ENCODE measurements at regions not wholly inside any gene's neighbourhood (a gene's known extent, or its start where the extent isn't known, plus 50 kb on each side); places are given as distances from the start of the nearest gene placed in this dataset.

DNA sequence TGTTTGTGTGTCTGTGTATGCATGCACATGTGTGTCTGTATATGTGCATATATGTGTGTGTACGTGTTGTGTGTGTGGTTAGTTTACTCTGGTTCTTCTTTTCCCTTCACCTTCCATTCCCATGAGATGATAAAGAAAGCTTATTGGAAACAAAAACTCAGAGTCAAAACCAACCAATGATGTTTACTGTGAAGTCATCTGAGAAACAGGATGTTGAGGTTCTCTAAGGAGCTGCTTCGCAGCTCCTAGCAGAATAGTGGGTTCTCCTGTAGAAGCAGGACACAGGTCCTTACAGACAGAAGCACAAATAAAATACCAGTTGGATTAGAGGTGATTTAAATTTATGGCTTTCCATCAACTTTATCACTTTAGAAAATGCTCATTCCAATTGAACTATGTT is 256.1 kb upstream of the PLET1 start:
- no peak for TF ChIP-seq CTBP1 (IDR thresholded peaks at IDR 0.05; ENCODE audit: borderline replicate concordance)
- TF ChIP-seq ELF4 (IDR thresholded peaks at IDR 0.05) = no peak
- TF ChIP-seq FOXM1 (IDR thresholded peaks at IDR 0.05; ENCODE audit: borderline replicate concordance) = no peak
- no peak for TF ChIP-seq SUZ12 (IDR thresholded peaks at IDR 0.05)
- no peak for TF ChIP-seq ZNF384 (IDR thresholded peaks at IDR 0.05)
- TF ChIP-seq SP1 (IDR thresholded peaks at IDR 0.05) = no peak
- TF ChIP-seq, protein P1, sequence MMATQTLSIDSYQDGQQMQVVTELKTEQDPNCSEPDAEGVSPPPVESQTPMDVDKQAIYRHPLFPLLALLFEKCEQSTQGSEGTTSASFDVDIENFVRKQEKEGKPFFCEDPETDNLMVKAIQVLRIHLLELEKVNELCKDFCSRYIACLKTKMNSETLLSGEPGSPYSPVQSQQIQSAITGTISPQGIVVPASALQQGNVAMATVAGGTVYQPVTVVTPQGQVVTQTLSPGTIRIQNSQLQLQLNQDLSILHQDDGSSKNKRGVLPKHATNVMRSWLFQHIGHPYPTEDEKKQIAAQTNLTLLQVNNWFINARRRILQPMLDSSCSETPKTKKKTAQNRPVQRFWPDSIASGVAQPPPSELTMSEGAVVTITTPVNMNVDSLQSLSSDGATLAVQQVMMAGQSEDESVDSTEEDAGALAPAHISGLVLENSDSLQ (IDR thresholded peaks at IDR 0.05) = no peak
- no peak for TF ChIP-seq FOXK2 (IDR thresholded peaks at IDR 0.05)
- TF ChIP-seq BHLHE40 (IDR thresholded peaks at IDR 0.05; ENCODE audit: borderline replicate concordance) = no peak
- TF ChIP-seq TARDBP (IDR thresholded peaks at IDR 0.05) = no peak
- TF ChIP-seq HDGF (IDR thresholded peaks at IDR 0.05; ENCODE audit: borderline replicate concordance) = no peak
- TF ChIP-seq FOXA1 (IDR thresholded peaks at IDR 0.05) = no peak
